CD14-positive monocyte (primary cell): ENCODE measurements at regions not wholly inside any gene's neighbourhood (a gene's known extent, or its start where the extent isn't known, plus 50 kb on each side); places are given as distances from the start of the nearest gene placed in this dataset.
A peak's percentile ranks its signal among the peaks of the same experiment; 100 is the strongest.

ENCODE experiments used
- DNase-seq, 3 donors: peaks; one replicate each; pipeline ENCODE4 v3.0.0-alpha.2; 2011 to 2022
- H2AFZ ChIP-seq: 2 replicates; pipeline ENCODE4 v1.6.0; 2012; ENCODE audit warnings: mild to moderate bottlenecking, low read depth, low read length, inconsistent platforms; ENCODE audit not compliant: insufficient read depth, poor library complexity, severe bottlenecking
- H3K27ac ChIP-seq, 2 donors: 1 replicate in 1 of 2; 2 replicates in 1 of 2; pipeline ENCODE4 v1.5.1; 2012 to 2013; ENCODE audit warnings: low read length in 2 of 2, control low read depth in 1 of 2, inconsistent platforms in 1 of 2, low read depth in 1 of 2, mild to moderate bottlenecking in 1 of 2
- H3K27me3 ChIP-seq, 2 donors: one replicate each; pipeline versions ENCODE4 v1.6.0 to v1.6.1; 2011 to 2013; ENCODE audit warnings: low read length in 2 of 2; ENCODE audit not compliant: control insufficient read depth in 2 of 2, insufficient read depth in 2 of 2
- H3K36me3 ChIP-seq, 2 donors: replicated peaks in 1 of 2; 1 replicate in 1 of 2; 2 replicates in 1 of 2; pipeline versions ENCODE4 v1.5.1 to v1.6.1; 2012 to 2013; ENCODE audit warnings: low read length in 2 of 2, control low read depth in 1 of 2, inconsistent platforms in 1 of 2, mild to moderate bottlenecking in 1 of 2; ENCODE audit not compliant: insufficient read depth in 2 of 2, control insufficient read depth in 1 of 2
- H3K4me1 ChIP-seq, 2 donors: 1 replicate in 1 of 2; 2 replicates in 1 of 2; pipeline versions ENCODE4 v1.5.1 to v1.6.1; 2012 to 2013; ENCODE audit warnings: low read length in 2 of 2, control low read depth in 1 of 2, inconsistent platforms in 1 of 2, mild to moderate bottlenecking in 1 of 2, moderate library complexity in 1 of 2; ENCODE audit not compliant: insufficient read depth in 2 of 2, control insufficient read depth in 1 of 2
- H3K4me2 ChIP-seq: replicated peaks from 2 replicates; pipeline ENCODE3; 2012; ENCODE audit warnings: low read length, moderate library complexity, mild to moderate bottlenecking; ENCODE audit not compliant: poor library complexity, severe bottlenecking; ENCODE audit errors: extremely low read depth
- H3K4me3 ChIP-seq, 3 experiments: fragments of 200-600 bp in 1 of 3; sonication (generic) in 1 of 3; replicated peaks in 1 of 3; 1 replicate in 2 of 3; 2 replicates in 1 of 3; pipeline ENCODE4 v1.5.1; 2011 to 2013; ENCODE audit warnings: low read length in 3 of 3, mild to moderate bottlenecking in 3 of 3, control low read depth in 2 of 3, low read depth in 2 of 3, inconsistent platforms in 1 of 3, moderate library complexity in 1 of 3
- H3K79me2 ChIP-seq: 2 replicates; pipeline ENCODE4 v1.6.0; 2012; ENCODE audit warnings: mild to moderate bottlenecking, control low read depth, inconsistent platforms, low read length, moderate library complexity; ENCODE audit not compliant: insufficient read depth
- H3K9ac ChIP-seq: 2 replicates; pipeline ENCODE4 v1.6.0; 2017; ENCODE audit warnings: low read length, mild to moderate bottlenecking; ENCODE audit not compliant: insufficient read depth, poor library complexity, severe bottlenecking
- H3K9me3 ChIP-seq, 2 donors: replicated peaks in 1 of 2; 1 replicate in 1 of 2; 2 replicates in 1 of 2; pipeline versions ENCODE4 v1.5.1 to v1.6.1; 2012 to 2013; ENCODE audit warnings: low read length in 2 of 2, control low read depth in 1 of 2; ENCODE audit not compliant: control insufficient read depth in 1 of 2, insufficient read depth in 1 of 2
- H4K20me1 ChIP-seq: 2 replicates; pipeline ENCODE4 v1.6.0; 2012; ENCODE audit warnings: mild to moderate bottlenecking, low read length, control low read depth, moderate library complexity; ENCODE audit not compliant: insufficient read depth
- H3K27ac Mint-ChIP-seq, 7 donors: one replicate each; pipeline ENCODE4 v1.8.0; 2020; ENCODE audit warnings: mild to moderate bottlenecking in 7 of 7, mixed read lengths in 7 of 7, moderate library complexity in 6 of 7, inconsistent platforms in 2 of 7
- H3K27me3 Mint-ChIP-seq, 3 donors: one replicate each; pipeline ENCODE4 v1.8.0; 2021 to 2022; ENCODE audit warnings: low read depth in 3 of 3, mild to moderate bottlenecking in 3 of 3, mixed read lengths in 3 of 3, moderate library complexity in 3 of 3, inconsistent platforms in 1 of 3
- H3K36me3 Mint-ChIP-seq, 2 donors: one replicate each; pipeline ENCODE4 v1.8.0; 2020; ENCODE audit warnings: mixed read lengths in 2 of 2, inconsistent platforms in 1 of 2, mild to moderate bottlenecking in 1 of 2
- H3K4me1 Mint-ChIP-seq: one replicate; pipeline ENCODE4 v1.8.0; 2020; ENCODE audit warnings: mild to moderate bottlenecking, mixed read lengths
- H3K4me3 Mint-ChIP-seq, 2 donors: one replicate each; pipeline ENCODE4 v1.8.0; 2020; ENCODE audit warnings: mild to moderate bottlenecking in 2 of 2, mixed read lengths in 2 of 2, moderate library complexity in 1 of 2
- H3K9me3 Mint-ChIP-seq, 7 donors: one replicate each; pipeline ENCODE4 v1.8.0; 2020 to 2022; ENCODE audit warnings: mixed read lengths in 7 of 7, mild to moderate bottlenecking in 6 of 7, moderate library complexity in 6 of 7, inconsistent platforms in 2 of 7
- CTCF ChIP-seq: fragments of 200-600 bp; IDR thresholded peaks from one replicate; pipeline ENCODE4 v1.8.0; 2022; ENCODE audit warnings: antibody characterized with exemption, mild to moderate bottlenecking
- WGBS: methylation state at CpG from one replicate; pipeline ENCODE4 v1.1.5; 2013; ENCODE audit warnings: missing lambda C conversion rate; ENCODE audit not compliant: insufficient coverage; 5-methylcytosine and 5-hydroxymethylcytosine counted together
- intact Hi-C, 2 donors: fragments of 100-400 bp; cut with micrococcal nuclease; formaldehyde crosslinking; loops; one replicate each; pipeline versions ENCODE4 v1.15.0 to v1.15.1; 2023

GRCh38 chr16:50972876-50973275 lies 178.2 kb downstream of the SALL1 start:
- intact Hi-C loops, result no loop called here
- no peak for TF ChIP-seq CTCF

GRCh38 chr16:50970281-50970680 lies 180.8 kb downstream of the SALL1 start:
- no peak overlapping the region for H3K4me3 Mint-ChIP-seq
- Histone ChIP-seq H3K4me2 (no peak overlapping the region), H4K20me1 (no peaks in the 10 kb centered on the region), H3K9ac (no peak overlapping the region), H3K36me3 (no peaks in the 10 kb centered on the region), H3K27ac (no peak overlapping the region), H3K9me3 (no peaks in the 10 kb centered on the region), H3K4me1 (no peaks in the 10 kb centered on the region), H3K27me3 (no peaks in the 10 kb centered on the region), H2AFZ (no peak overlapping the region), H3K4me3 (no peak overlapping the region), H3K79me2 (no peaks in the 10 kb centered on the region)
- WGBS, result 80% methylated on average over 2 of the region's 3 CpGs
- H3K27me3 Mint-ChIP-seq, result peaks cover 14 to 20% (median 16%) of the 10 kb centered on the region in 3 donors
- H3K9me3 Mint-ChIP-seq, result peaks cover 0 to 2% (median 2%) of the 10 kb centered on the region in 7 donors
- DNase-seq, result no peak
- H3K27ac Mint-ChIP-seq, result peak overlapping the region in 1 of 7 donors; percentile 12
- H3K36me3 Mint-ChIP-seq, result no peaks in the 10 kb centered on the region
- H3K4me1 Mint-ChIP-seq, result no peaks in the 10 kb centered on the region
- intact Hi-C loops, result no loop called here
- no peak for TF ChIP-seq CTCF

More at GRCh38 chr16:50972876-50973275, 178.2 kb downstream of the SALL1 start:
- no peak overlapping the region for H3K4me3 Mint-ChIP-seq
- H3K4me1 ChIP-seq, result no peaks in the 10 kb centered on the region
- H3K27ac Mint-ChIP-seq, result peak overlapping the region in 1 of 7 donors; percentile 8
- H3K4me2 ChIP-seq, result no peak overlapping the region
- H3K9me3 ChIP-seq, result no peaks in the 10 kb centered on the region
- H3K4me1 Mint-ChIP-seq, result no peaks in the 10 kb centered on the region
- no CpG with 5 or more reads among the region's 2 CpGs for WGBS
- H3K36me3 Mint-ChIP-seq, result no peaks in the 10 kb centered on the region
- no peak overlapping the region for H2AFZ ChIP-seq
- no peaks in the 10 kb centered on the region for H3K79me2 ChIP-seq
- no peaks in the 10 kb centered on the region for H4K20me1 ChIP-seq
- H3K9me3 Mint-ChIP-seq, result peaks cover 0 to 2% (median 2%) of the 10 kb centered on the region in 7 donors
- no peak overlapping the region for H3K9ac ChIP-seq
- H3K4me3 ChIP-seq, result no peak overlapping the region
- peaks cover 12 to 27% (median 23%) of the 10 kb centered on the region in 3 donors for H3K27me3 Mint-ChIP-seq
- H3K27me3 ChIP-seq, result no peaks in the 10 kb centered on the region
- H3K27ac ChIP-seq, result no peak overlapping the region
- no peak for DNase-seq
- no peaks in the 10 kb centered on the region for H3K36me3 ChIP-seq
